GM20431 (cell line): ENCODE measurements at regions not wholly inside any gene's neighbourhood (a gene's known extent, or its start where the extent isn't known, plus 50 kb on each side); places are given as distances from the start of the nearest gene placed in this dataset.
"Not testable (repeated sequence)": the region's sequence is repeated elsewhere in the genome, so short reads cannot be mapped to it uniquely, and the experiment has no call there.

Experiments used
- in situ Hi-C: fragments of 300-500 bp; cut with MseI, MboI; formaldehyde crosslinking; loops from one replicate; pipeline ENCODE4 v1.15.0; 2020; ENCODE audit warnings: low sequenced_read_pairs; ENCODE audit not compliant: unreplicated experiment

DNA sequence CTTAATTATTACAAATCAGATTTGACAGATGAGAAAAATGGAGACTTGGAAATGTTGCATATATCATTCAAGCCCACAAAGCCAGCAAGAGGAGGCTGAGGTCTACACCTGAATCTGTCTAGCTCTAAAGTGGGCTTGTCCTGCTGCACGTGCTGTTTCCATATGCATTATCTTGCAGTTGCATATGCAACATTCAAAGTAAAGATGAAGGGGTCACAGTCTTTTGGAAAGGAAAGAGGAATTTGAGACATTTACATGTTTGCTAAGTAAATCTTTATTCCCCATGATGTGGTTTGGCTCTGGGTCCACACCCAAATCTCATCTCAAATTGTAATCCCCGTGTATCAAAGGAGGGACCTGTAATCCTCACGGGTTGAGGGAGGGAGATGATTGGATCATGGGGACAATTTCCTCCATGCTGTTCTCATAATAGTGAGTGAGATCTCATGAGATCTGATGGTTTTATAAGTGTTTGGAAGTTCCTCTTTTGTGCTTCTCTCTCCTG lies 98.3 kb downstream of the BACH1 start:
- in situ Hi-C loops: no loop called here

DNA sequence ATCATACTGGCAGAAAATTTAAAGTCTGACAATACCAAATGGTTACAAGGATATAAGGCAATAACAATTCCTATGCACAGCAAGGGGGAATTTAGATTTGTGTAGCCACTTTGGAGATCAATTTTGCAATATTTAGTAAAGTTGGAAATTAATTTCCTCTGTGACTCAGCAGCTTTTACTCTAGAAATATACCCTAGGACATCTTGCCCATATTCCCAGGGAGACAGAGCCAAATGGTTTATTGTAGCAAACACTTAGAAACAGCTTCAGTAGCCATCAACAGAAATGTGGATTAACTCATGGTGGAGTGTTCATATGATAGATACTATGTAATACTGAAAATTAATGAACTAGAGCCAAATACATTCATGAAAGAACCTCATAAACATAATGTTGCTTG lies 104.6 kb downstream of the BACH1 start:
- in situ Hi-C loops: no loop called here

DNA sequence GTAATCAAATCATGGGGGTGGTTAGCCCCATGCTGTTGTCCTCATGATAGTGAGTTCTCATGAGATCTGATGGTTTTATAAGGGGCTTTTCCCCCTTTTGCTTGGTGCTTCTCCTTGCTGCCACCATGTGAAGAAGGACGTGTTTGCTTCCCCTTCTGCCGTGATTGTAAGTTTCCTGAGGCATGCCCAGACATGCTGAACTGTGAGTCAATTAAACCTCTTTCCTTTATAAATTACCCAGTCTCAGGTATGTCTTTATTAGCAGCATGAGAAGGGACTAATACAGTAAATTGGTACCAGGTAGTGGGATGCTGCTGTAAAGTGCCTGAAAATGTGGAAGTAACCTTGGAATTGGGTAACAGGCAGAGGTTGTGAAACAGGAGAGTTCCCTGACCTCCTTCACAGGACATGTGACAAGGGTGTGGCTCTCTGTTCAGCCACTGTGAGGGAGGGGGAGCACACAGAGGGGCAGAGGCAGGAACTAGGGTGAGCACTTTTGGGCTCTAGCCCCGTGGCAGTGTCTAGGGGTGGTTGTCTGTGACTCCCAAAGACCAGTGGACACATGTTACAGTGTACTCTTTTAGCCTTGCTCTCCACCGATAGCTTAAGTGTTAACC lies 105.3 kb downstream of the BACH1 start:
- in situ Hi-C loops: no loop called here

DNA sequence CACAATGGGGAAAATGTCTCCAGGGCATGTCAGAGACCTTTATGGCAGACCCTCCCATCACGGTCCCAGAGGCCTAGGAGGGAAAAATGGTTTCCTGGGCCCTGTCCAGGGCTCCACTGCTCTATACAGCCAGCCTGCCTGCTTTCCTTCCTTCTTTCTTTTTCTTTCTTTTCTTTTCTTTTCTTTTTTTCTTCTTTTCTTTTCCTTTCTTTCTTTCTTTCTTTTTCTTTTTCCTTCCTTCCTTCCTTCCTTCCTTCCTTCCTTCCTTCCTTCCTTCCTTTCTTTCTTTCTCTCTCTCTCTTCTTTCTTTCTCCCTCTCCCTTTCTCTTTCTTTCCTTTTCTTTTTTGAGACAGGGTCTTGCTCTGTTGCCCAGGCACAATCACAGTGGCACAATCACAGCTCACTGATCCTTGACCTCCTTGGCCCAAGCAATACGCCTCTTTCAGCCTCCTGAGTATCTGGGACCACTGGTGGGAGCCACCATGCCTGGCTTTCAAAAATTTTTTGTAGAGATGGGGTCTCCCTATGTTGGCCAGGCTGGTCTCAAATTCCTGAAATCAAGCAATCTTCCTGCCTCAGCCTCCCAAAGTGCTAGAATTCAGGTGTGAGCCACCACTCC lies 106.9 kb downstream of the BACH1 start:
- in situ Hi-C loops: no loop called here

DNA sequence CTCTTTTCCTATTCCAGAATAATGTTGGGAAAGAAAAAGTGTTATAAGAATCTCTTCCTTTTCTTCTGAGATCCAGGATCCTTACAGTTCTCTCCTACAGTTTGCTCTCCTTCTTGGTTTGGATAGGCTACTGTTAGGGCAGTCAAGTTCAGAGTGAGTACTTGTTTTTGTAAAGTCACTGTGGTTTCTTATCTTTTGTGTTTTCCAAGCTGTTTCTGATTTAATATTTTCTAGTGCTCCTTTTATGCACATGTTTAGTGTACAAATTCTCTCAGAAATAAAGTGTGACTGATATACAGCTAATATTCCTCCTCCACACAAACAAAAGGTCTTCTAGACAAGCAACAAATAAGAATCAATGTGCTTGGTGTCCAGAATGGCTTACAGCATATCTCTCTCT lies 107.7 kb downstream of the BACH1 start:
- in situ Hi-C loops: no loop called here

DNA sequence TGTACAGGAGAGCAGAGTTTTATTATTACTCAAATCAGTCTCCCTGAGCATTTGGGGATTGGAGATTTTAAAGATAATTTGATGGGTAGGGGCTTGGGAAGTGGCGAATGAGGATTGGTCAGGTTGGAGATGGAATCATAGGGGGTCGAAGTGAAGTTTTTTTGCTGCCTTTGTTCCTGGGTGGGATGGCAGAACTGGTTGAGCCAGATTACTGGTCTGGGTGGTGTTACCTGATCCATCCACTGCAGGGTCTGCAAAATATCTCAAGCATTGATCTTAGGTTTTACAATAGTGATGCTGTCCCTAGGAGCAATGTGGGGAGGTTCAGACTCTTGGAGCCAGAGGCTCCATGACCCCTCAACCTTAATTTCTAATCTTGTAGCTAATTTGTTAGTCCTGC lies 108.8 kb downstream of the BACH1 start:
- in situ Hi-C loops: no loop called here

DNA sequence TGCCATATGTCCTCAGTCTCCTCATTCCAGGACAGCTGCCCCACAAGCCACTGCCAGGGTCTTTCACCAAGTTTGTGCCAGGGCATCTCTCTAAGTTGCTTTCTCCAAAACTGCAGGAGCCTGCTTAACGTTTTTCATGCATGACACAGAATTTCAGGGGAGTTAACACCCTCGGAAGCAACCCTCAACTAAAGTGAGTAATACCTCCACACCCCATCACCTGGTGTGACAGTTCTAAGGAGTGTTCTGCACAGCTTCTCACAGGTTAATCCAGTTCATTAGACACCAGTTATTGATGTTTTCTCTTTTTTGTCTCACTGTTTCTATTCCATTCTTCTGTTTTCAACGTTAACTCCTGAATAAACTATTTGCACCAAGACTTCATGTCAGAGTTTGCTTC lies 115.0 kb downstream of the BACH1 start:
- in situ Hi-C loops: no loop called here

DNA sequence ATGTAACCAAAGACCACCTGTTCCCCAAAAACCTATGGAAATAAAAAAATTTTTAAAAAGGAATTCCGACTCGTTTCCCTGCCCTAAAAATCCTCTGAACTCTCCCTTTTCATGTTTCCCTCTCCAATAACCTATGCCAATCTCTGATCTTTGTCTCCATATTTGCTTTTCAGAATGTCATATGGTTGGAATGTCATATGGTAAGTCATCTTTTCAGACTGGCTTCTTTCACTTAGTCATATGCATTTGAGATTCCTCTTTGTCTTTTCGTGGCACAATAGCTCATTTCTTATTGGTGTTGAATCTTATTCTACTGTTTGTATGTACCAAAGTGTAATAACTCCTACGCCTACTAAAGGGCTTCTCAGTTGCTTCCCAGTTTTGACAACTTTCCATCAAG lies 117.5 kb downstream of the BACH1 start:
- in situ Hi-C loops: no loop called here

DNA sequence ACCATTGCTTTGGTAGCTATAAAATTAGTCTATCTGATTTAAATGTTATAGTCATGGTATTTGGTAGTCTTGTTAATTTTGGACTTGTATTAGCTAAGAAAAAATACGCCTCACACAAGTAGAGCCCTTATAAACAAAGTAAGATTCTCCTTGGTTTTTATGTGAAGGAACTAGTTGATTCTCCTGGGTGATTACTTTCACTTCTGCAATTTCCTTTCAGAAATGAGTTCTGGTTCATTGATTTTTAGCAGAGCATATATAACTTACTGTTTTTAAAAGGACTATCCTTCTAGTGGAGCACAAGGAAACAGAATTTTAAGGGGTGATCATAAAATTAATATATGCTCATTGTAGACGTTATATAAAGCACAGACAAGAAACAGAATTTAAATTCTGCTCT lies 120.1 kb downstream of the BACH1 start:
- in situ Hi-C loops: no loop called here

DNA sequence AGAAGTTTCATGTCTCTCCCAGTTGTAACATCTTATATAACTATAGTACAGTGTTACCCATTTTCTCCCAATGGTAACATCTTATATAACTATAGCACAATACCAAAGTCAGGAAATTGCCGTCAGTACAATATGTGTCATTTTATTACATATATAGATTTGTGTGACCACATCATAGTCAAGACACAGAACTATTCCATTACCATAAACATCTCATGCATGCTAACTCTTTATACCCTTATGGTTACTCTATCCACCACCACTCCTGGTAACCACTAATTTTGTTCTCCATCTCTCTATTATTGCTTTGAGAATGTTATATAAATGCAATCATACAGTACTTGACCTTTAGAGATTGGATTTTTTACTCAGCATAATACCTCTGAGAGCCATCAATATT lies 120.7 kb downstream of the BACH1 start:
- in situ Hi-C loops: no loop called here

DNA sequence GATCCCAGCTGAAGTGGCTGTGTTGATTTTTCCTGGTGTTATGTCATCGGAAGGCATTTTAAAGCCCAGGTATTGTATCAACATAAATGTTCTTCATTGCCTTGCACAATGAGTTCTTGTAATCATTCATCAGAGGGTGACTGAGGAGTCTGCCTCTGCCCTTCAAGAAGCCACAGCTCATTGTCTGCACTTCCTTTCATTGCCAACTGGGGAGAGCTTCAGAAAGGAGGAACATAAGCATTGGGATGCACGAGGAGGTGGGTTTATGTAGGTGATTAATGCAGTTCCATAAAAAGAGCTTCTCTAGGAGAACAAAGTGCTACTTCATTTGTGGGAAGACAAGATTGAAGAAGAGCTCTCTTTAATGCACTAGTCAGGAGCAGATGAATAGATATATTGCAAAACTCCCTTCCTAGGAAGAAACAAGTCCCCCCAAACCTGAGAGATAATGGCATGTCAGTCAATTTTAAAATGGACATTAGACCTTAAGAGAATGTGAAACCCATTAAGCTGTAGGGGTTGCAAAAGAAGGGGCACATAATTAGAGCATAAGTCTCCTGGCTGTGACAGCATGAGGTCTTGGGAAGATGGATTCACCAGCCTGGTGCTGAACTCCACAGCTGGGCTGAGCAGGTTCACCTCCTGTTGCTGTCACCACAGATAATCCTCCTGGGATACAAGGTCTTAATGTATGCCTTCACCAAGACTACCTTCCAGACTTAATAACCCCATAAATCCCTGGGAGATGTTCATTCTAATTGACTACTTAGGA lies 124.6 kb downstream of the BACH1 start:
- in situ Hi-C loops: no loop called here

DNA sequence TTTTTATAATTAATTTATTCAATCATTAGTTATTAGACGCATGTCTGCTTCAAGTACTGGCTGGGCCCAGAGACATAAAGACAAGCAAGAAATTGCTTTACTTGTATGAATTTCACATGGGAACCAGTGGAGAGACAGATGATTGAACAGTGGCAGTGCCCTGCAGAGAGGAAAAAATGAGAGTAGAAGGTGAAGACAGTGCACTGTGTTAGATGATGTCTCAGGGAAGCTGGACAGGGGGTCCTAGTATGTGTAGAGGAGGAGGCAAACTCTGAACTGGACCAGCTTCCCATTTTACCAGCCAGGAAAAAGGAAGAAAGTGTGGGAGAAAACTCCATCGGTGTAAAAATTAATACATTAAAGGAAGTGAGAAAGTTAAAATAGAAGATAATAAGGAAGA lies 126.0 kb downstream of the BACH1 start:
- in situ Hi-C loops: no loop called here

DNA sequence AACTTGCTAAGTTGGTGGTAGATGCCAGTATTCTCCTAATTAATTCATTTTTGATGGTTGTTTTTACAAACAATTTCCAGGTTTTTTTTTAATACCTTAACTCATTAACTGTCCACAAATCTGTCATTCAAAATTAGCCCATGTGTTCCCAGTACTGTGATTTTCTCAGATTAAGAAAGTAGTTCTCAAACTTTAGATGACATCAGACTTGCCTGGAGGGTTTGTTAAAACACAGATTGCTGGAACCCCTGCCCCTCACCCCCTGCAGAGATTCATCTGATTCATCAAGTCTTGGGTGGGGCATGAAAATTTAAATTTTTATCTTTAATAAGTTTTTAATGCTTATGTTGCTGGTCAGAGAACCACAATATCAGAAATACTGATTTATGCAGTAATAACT lies 130.5 kb downstream of the BACH1 start:
- in situ Hi-C loops: no loop called here

DNA sequence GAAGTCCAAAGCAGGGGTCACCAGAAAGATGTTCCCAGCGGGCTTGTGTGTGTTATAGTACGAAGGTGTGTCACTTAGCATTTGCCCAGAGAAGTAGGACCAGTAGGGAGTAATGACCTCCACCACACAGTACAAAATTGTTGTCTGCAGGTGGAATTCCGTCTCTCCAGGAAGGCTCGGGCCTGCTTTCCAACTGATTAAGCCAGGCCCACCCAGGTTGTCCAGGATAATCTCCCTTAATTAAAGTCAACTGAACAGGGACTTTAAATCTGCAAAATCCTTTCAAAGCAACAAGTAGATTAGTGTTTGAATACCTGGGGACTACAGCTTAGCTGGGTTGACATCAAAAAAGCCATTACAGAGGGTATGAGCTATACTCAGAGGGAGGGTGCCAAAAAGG lies 131.3 kb downstream of the BACH1 start:
- in situ Hi-C loops: no loop called here

DNA sequence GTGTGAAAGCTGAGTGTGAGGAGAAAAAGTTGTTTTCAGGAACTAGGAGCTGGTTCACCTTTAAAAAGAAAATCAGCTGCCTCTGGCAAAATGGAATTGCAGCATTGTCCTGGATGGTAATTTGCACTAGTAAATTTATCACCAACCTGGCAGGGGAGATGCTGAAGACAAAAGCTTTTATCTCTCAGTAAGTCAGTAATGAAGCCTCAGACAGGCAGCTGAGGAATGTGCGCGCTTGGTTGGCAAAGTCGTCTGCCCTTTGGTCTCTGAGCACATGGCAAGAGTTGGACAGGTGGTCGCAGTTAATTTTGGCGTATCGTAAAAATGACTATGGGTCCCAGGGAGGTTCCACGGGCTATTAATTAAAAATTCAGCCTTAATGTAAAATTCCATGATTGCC lies 131.9 kb downstream of the BACH1 start:
- in situ Hi-C loops: no loop called here

DNA sequence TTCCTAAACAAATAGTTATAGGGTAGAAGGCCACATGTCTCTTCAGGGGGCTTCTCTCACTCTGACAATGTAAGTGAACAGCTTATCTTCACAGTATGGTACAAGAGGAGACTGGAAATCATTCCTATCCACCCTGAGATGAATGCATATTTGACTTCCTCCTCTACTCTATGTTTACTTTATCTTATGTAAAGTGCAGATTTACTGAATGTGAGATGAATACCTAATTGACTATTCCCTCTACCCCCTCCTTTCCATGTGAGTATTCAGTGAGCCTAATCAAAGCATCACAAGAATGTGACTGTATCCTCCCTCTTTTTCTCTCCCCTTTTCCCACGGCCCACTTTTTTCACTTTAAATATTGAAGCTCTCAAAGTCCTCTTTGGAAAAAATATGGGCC lies 132.5 kb downstream of the BACH1 start:
- in situ Hi-C loops: no loop called here

DNA sequence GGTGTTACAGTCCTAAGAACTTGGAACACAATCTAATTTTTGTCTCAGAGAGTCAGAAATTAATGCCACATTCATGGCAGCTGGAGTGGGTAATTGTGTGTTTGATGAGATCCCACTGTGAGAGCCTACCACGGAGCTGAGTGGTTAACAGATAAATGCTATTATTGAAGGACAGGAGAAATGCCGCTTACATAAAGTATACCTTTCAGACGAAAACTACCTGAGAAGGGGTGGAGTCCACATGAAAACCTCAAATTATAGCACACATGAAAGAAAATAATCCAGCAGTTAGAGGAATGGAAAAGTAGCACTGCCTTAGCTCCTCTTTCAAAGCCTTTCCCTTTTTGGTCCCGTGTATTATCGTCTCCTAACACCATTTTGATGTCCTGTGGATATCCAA lies 133.0 kb downstream of the BACH1 start:
- in situ Hi-C loops: no loop called here

DNA sequence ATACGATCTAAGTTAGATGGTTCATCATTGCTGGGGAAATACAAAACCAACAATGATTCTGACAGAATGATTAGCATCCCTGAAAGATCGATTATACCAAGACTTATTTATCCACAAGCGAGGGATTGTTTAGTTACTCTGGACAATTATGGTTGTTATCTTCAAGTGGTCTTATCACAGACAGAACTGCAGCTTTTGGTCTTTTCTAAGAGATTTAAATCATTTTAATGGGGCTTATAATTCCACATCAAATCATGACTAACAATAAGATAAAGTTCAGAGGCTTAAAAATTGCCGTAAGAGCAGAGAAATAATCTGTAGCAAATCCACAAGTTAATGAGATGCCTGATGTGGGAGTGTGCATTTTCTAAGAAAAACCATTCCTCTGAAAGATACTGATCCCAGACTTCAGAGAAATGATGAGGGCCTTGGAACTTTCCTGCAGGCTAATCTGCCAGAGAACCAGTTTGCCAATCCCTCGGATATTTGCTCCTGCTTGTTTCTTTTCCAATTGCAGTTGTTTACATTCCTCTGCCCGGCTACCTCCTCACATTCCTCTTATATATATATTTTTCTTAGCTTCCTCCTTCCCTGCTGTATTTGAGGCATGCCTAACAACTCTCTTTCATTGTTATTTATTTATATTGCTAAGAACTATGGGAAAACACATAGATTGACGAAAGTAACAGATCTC lies 134.8 kb downstream of the BACH1 start:
- in situ Hi-C loops: no loop called here

DNA sequence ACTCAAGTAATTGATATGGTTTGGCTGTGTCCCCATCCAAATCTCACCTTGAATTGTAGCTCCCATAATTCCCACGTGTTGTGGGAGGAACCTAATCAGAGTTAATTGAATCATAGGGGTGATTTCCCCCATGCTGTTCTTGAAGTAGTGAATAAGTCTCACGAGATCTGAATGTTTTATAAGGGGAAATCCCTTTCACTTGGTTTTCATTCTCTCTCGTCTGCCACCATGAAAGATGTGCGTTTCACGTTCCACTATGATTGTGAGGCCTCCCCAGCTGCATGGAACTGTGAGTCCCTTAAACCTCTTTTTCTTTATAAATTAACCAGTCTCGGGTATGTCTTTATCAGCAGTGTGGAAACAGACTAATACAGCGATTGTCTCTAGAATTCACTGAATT lies 135.4 kb downstream of the BACH1 start:
- in situ Hi-C loops: no loop called here

DNA sequence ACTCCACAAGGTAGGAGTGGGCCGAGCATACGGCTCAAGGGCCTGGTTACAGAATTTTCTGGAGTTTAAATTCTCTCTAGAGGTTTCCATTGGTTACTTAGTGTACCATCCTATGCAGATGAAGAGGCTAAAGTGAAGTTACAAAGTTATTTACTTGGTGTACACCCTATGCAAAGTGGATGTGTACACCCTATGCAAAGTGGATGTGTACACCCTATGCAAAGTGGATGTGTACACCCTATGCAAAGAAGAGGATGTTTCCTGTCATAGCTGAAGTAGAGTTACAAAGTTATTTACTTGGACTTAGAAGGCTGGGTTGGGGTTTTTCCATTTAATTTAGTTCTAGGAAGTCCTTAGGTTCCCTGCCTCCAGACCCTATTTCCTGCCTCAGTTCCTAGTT lies 136.3 kb downstream of the BACH1 start:
- in situ Hi-C loops: not testable (repeated sequence)

DNA sequence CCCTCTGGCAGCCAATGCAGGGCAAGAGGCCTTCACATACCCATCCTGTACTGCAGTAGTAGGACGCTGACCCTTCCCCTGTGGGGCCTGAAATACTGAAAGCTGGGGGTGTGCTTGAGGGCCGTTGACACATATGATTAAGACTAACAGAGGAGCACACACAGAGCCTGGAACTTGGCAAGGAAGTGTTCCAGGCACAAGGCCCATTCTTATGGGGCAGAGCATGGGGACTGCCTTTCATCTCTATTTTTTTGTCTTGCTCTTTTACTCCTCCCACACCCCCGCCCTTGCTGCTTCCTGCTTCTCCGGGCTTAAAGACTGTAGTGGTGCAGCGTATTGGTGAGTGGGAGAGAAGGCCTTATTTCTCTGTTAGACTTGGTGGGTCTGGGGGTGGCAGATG lies 137.4 kb downstream of the BACH1 start:
- in situ Hi-C loops: no loop called here
